ENCODE measurements at regions not wholly inside any gene's neighbourhood (a gene's known extent, or its start where the extent isn't known, plus 50 kb on each side); places are given as distances from the start of the nearest gene placed in this dataset. TPM values are rescaled to one million over a fixed set of nuclear protein-coding genes. Genes with fewer than 3 reads are reported as not detected.
"Not testable (repeated sequence)": the region's sequence is repeated elsewhere in the genome, so short reads cannot be mapped to it uniquely, and the experiment has no call there.

GRCh38 chr18:28267276-28267675 lies 90.3 kb upstream of the CDH2 start:
- ATAC-seq (no peak), DNase-seq (no peak)
- CTCF ChIA-PET: no interaction called here
- Mint-ChIP-seq H3K9me3 (ENCODE audit: insufficient read depth) (peaks cover 5% of the 10 kb centered on the region), H3K4me3 (no peak overlapping the region), H3K27ac (no peak overlapping the region), H3K27me3 (ENCODE audit: low read depth) (no peaks in the 10 kb centered on the region), H3K4me1 (ENCODE audit: low read depth) (no peaks in the 10 kb centered on the region), H3K36me3 (ENCODE audit: low read depth) (no peaks in the 10 kb centered on the region)
- POLR2A ChIA-PET: no interaction called here

- CTCF ChIA-PET: no interaction called here
- Mint-ChIP-seq H3K4me3 (no peak overlapping the region), H3K4me1 (ENCODE audit: low read depth) (no peaks in the 10 kb centered on the region), H3K9me3 (ENCODE audit: insufficient read depth) (no peaks in the 10 kb centered on the region), H3K27ac (no peak overlapping the region), H3K36me3 (ENCODE audit: low read depth) (no peaks in the 10 kb centered on the region), H3K27me3 (ENCODE audit: low read depth) (no peaks in the 10 kb centered on the region)
- ATAC-seq (no peak), DNase-seq (no peak)
- POLR2A ChIA-PET: no interaction called here
Measured at GRCh38 chr18:28256166-28256565, 79.2 kb upstream of the CDH2 start.

GRCh38 chr18:28248653-28249052 lies 71.7 kb upstream of the CDH2 start:
- Mint-ChIP-seq H3K27ac (no peak overlapping the region), H3K27me3 (ENCODE audit: low read depth) (no peaks in the 10 kb centered on the region), H3K36me3 (ENCODE audit: low read depth) (no peaks in the 10 kb centered on the region), H3K4me3 (no peak overlapping the region), H3K4me1 (ENCODE audit: low read depth) (no peaks in the 10 kb centered on the region), H3K9me3 (ENCODE audit: insufficient read depth) (peaks cover 5% of the 10 kb centered on the region)
- ChIA-PET CTCF (no interaction called here), POLR2A (no interaction called here)
- ATAC-seq: no peak
- no peak for DNase-seq

- H3K27ac Mint-ChIP-seq, ATAC-seq, POLR2A ChIA-PET: not testable (repeated sequence)
Measured at GRCh38 chr18:28240626-28241025, 63.7 kb upstream of the CDH2 start.

GRCh38 chr18:28236487-28236886 lies 59.6 kb upstream of the CDH2 start:
- H3K36me3 Mint-ChIP-seq (ENCODE audit: low read depth): no peaks in the 10 kb centered on the region
- DNase-seq: no peak
- ATAC-seq: no peak
- peaks cover 3% of the 10 kb centered on the region for H3K9me3 Mint-ChIP-seq (ENCODE audit: insufficient read depth)
- H3K27me3 Mint-ChIP-seq (ENCODE audit: low read depth): no peaks in the 10 kb centered on the region
- no peaks in the 10 kb centered on the region for H3K4me1 Mint-ChIP-seq (ENCODE audit: low read depth)
- ChIA-PET POLR2A (no interaction called here), CTCF (no interaction called here)
- H3K27ac Mint-ChIP-seq: no peak overlapping the region
- no peak overlapping the region for H3K4me3 Mint-ChIP-seq

More at GRCh38 chr18:28240626-28241025, 63.7 kb upstream of the CDH2 start:
- CTCF ChIA-PET; DNase-seq; H3K4me3 Mint-ChIP-seq; H3K27me3 Mint-ChIP-seq (ENCODE audit: low read depth); H3K4me1 Mint-ChIP-seq (ENCODE audit: low read depth); H3K9me3 Mint-ChIP-seq (ENCODE audit: insufficient read depth); H3K36me3 Mint-ChIP-seq (ENCODE audit: low read depth): not testable (repeated sequence)

Small RNA genes lying in the stretch of these regions (microRNA-seq; reads per million reads assigned to microRNA genes)
- not detected for gene MIR302F

All from activated CD8-positive, alpha-beta T cell treated with anti-CD3 and anti-CD28 coated beads, Interleukin-2, amount 10 ng/mL, durations not matched to agents 7 days and 5 days (primary cell).